ENCODE measurements at regions not wholly inside any gene's neighbourhood (a gene's known extent, or its start where the extent isn't known, plus 50 kb on each side); places are given as distances from the start of the nearest gene placed in this dataset.

- TF ChIP-seq CTCF (IDR thresholded peaks at IDR 0.05) (no peak), POLR2A (IDR thresholded peaks at IDR 0.05) (no peak), EP300 (IDR thresholded peaks at IDR 0.05) (no peak)
Measured at GRCh38 chr22:47392729-47393128, 630.3 kb downstream of the TBC1D22A start.

All from tibial nerve (tissue), 4 donors.